ENCODE measurements at regions not wholly inside any gene's neighbourhood (a gene's known extent, or its start where the extent isn't known, plus 50 kb on each side); places are given as distances from the start of the nearest gene placed in this dataset.

DNA sequence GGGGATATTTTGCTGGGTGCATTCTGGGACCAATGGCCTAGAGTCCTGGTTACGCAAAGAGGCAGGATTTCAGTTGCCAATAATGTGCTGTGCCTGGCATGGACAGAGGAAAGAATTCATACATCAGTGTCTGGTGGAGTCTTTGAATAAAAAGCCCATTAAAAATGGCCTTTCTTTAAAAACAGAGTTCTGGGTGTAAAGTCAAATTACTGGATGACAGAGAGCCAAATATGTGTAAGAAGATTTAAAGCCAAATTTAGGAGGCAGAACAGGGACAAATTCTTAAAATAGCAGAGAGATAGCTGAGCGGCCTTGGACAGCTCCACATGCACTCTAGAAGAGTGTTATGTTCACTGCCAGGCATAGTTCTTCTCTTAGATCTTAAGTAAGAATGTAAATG lies 60.8 kb upstream of the MEOX2 start:
- peaks cover 17% of the 10 kb centered on the region for H3K27me3 Mint-ChIP-seq (ENCODE audit: insufficient read depth, unreplicated experiment)
- CTCF ChIA-PET: no interaction called here
- no peaks in the 10 kb centered on the region for H3K9me3 Mint-ChIP-seq (ENCODE audit: unreplicated experiment)
- POLR2A ChIA-PET: no interaction called here
- DNase-seq (ENCODE audit: unreplicated experiment): no peak
- H3K4me1 Mint-ChIP-seq (ENCODE audit: insufficient read depth, unreplicated experiment): no peaks in the 10 kb centered on the region
- no peak overlapping the region for H3K27ac Mint-ChIP-seq (ENCODE audit: low read depth, unreplicated experiment)
- TF ChIP-seq, protein P1, sequence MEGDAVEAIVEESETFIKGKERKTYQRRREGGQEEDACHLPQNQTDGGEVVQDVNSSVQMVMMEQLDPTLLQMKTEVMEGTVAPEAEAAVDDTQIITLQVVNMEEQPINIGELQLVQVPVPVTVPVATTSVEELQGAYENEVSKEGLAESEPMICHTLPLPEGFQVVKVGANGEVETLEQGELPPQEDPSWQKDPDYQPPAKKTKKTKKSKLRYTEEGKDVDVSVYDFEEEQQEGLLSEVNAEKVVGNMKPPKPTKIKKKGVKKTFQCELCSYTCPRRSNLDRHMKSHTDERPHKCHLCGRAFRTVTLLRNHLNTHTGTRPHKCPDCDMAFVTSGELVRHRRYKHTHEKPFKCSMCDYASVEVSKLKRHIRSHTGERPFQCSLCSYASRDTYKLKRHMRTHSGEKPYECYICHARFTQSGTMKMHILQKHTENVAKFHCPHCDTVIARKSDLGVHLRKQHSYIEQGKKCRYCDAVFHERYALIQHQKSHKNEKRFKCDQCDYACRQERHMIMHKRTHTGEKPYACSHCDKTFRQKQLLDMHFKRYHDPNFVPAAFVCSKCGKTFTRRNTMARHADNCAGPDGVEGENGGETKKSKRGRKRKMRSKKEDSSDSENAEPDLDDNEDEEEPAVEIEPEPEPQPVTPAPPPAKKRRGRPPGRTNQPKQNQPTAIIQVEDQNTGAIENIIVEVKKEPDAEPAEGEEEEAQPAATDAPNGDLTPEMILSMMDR (IDR thresholded peaks at IDR 0.05; ENCODE audit: unreplicated experiment): no peak
- no peaks in the 10 kb centered on the region for H3K36me3 Mint-ChIP-seq (ENCODE audit: insufficient read depth, unreplicated experiment)
- no TSS peak for BruUV-seq (replicated peaks)
- no peak overlapping the region for H3K4me3 Mint-ChIP-seq (ENCODE audit: unreplicated experiment)
- intact Hi-C loops (cut with micrococcal nuclease): no loop called here

DNA sequence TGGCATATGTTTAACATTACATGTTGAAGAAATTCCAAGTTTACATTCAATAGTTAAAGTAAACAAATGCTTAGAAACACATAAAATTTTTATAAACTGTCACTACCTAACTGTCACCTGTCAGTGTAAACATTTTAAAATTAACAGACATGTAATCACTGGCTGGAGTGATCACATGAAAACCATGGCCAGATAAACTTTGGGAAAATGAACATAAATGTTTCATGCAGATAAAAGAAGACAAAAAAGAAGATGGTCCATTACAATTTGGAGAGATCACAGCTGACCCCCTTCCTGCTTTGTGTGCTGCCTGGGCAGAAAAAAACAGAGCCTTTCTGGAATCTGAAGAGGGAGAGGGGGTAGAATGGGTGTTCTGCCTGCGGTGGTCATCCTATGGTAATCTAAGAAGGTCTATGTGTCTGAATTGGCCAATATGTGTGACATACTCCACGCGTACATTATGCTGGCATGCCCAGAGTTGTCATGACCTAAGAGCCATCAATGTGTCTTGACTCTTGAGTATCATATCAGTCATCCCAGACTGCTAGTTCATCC lies 57.5 kb upstream of the MEOX2 start:
- BruUV-seq (replicated peaks): no TSS peak
- ChIA-PET CTCF (no interaction called here), POLR2A (no interaction called here)
- H3K27me3 Mint-ChIP-seq (ENCODE audit: insufficient read depth, unreplicated experiment): peaks cover 38% of the 10 kb centered on the region
- H3K4me3 Mint-ChIP-seq (ENCODE audit: unreplicated experiment): no peak overlapping the region
- TF ChIP-seq, protein P1 (IDR thresholded peaks at IDR 0.05; ENCODE audit: unreplicated experiment): no peak
- DNase-seq (ENCODE audit: unreplicated experiment): no peak
- H3K36me3 Mint-ChIP-seq (ENCODE audit: insufficient read depth, unreplicated experiment): no peaks in the 10 kb centered on the region
- intact Hi-C loops (cut with micrococcal nuclease): no loop called here
- H3K9me3 Mint-ChIP-seq (ENCODE audit: unreplicated experiment): no peaks in the 10 kb centered on the region
- H3K4me1 Mint-ChIP-seq (ENCODE audit: insufficient read depth, unreplicated experiment): no peaks in the 10 kb centered on the region
- no peak overlapping the region for H3K27ac Mint-ChIP-seq (ENCODE audit: low read depth, unreplicated experiment)

DNA sequence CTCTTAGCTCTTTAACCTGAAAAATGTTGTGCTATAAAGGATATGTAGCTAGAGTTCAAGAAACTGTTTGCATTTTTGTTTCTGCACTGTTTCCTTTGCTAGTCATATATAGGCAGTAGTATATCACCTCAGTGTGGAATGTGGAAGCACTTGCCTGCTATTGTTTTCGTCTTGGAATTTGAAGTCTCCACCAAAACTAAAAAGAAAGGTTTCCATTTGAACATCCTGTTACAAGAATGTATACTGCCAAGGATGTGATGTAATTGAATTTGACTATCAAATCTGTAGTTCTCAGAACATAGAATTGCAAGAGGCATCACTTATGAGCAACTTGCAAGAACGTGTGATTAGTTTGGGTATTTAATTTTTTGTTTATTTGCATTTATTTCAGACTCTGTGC lies 51.1 kb upstream of the MEOX2 start:
- ChIA-PET CTCF (interaction anchor here (0.7 to 0.9 kb wide), 2 partner anchors 17 to 223 kb away, joined by 3 to 4 read pairs; no protein-coding TSS in a partner anchor), POLR2A (no interaction called here)
- BruUV-seq (replicated peaks): no TSS peak
- peaks cover 80% of the 10 kb centered on the region for H3K27me3 Mint-ChIP-seq (ENCODE audit: insufficient read depth, unreplicated experiment)
- no peaks in the 10 kb centered on the region for H3K9me3 Mint-ChIP-seq (ENCODE audit: unreplicated experiment)
- no peak overlapping the region for H3K27ac Mint-ChIP-seq (ENCODE audit: low read depth, unreplicated experiment)
- H3K36me3 Mint-ChIP-seq (ENCODE audit: insufficient read depth, unreplicated experiment): no peaks in the 10 kb centered on the region
- no peak for DNase-seq (ENCODE audit: unreplicated experiment)
- H3K4me3 Mint-ChIP-seq (ENCODE audit: unreplicated experiment): no peak overlapping the region
- intact Hi-C loops (cut with micrococcal nuclease): no loop called here
- TF ChIP-seq, protein P1 (IDR thresholded peaks at IDR 0.05; ENCODE audit: unreplicated experiment): no peak
- no peaks in the 10 kb centered on the region for H3K4me1 Mint-ChIP-seq (ENCODE audit: insufficient read depth, unreplicated experiment)
